GM13977 (cell line): ENCODE measurements at regions not wholly inside any gene's neighbourhood (a gene's known extent, or its start where the extent isn't known, plus 50 kb on each side); places are given as distances from the start of the nearest gene placed in this dataset.

Experiments used
- DNase-seq: peaks from one replicate; pipeline ENCODE4 v3.0.0; 2012; ENCODE audit warnings: low spot score
- CTCF ChIP-seq: IDR thresholded peaks from 2 replicates; pipeline ENCODE4 v1.5.1; 2012; ENCODE audit warnings: mild to moderate bottlenecking, control low read depth; ENCODE audit not compliant: insufficient read depth; ENCODE audit errors: extremely low read depth, missing control alignments
- in situ Hi-C: fragments of 300-500 bp; cut with MboI; formaldehyde crosslinking; loops from one replicate; pipeline ENCODE4 v1.12.0; 2022; ENCODE audit warnings: low sequenced_read_pairs, low pct_unique_long_range_greater_than_20kb, mixed read lengths, inconsistent platforms; ENCODE audit not compliant: unreplicated experiment

- TF ChIP-seq CTCF, result no peak
- in situ Hi-C loops, result no loop called here
- no peak for DNase-seq
Measured at GRCh38 chr2:12965540-12966269, 249.0 kb downstream of the TRIB2 start.

- in situ Hi-C loops, result no loop called here
- no peak for DNase-seq
- no peak for TF ChIP-seq CTCF
Measured at GRCh38 chr2:12967804-12968203, 251.1 kb downstream of the TRIB2 start.

DNA sequence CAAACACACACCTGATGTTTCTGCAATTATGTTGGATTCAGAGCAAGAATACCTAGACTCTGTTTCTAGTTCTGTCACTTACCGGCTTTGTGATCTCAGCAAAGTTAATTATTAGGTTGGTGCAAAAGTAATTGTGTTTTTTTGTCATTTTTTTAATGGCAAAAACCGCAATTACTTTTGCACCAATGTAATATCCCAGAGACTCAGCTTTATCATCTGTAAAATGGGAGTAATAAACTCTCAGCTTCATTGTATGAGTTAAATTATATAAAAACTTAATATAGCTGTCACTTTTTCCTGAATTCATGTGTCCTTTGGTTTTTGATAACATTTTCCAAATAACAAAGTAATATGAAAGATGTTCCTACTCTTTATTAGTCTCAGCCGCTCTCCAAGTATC, 251.7 kb downstream of the TRIB2 start:
- in situ Hi-C loops, result no loop called here
- TF ChIP-seq CTCF, result no peak
- DNase-seq, result no peak

GRCh38 chr2:12970861-12971260, 254.1 kb downstream of the TRIB2 start:
- TF ChIP-seq CTCF, result no peak
- no peak for DNase-seq
- in situ Hi-C loops, result no loop called here

- in situ Hi-C loops, result no loop called here
- DNase-seq, result no peak
- no peak for TF ChIP-seq CTCF
Measured at GRCh38 chr2:12971581-12972365, 255.0 kb downstream of the TRIB2 start.

GRCh38 chr2:12978066-12978835, 261.5 kb downstream of the TRIB2 start:
- DNase-seq, result no peak
- no peak for TF ChIP-seq CTCF
- in situ Hi-C loops, result no loop called here
